Suprapubic skin (tissue), 4 donors: ENCODE measurements at regions not wholly inside any gene's neighbourhood (a gene's known extent, or its start where the extent isn't known, plus 50 kb on each side); places are given as distances from the start of the nearest gene placed in this dataset.

Experiments used
- DNase-seq, 2 donors: peaks; one replicate each; pipeline ENCODE4 v3.0.0-alpha.2; 2019; ENCODE audit warnings: low spot score in 2 of 2
- H3K27ac ChIP-seq: fragments of 200-600 bp; sonication (generic); one replicate; pipeline ENCODE4 v1.5.1; 2019
- H3K27me3 ChIP-seq: fragments of 200-600 bp; sonication (generic); one replicate; pipeline ENCODE4 v1.5.1; 2019
- H3K36me3 ChIP-seq: fragments of 200-600 bp; sonication (generic); one replicate; pipeline ENCODE4 v1.5.1; 2019
- H3K4me1 ChIP-seq: fragments of 200-600 bp; sonication (generic); one replicate; pipeline ENCODE4 v1.5.1; 2019
- H3K4me3 ChIP-seq: fragments of 200-600 bp; sonication (generic); one replicate; pipeline ENCODE4 v1.5.1; 2019; ENCODE audit warnings: mild to moderate bottlenecking
- H3K9me3 ChIP-seq: fragments of 200-600 bp; sonication (generic); one replicate; pipeline ENCODE4 v1.5.1; 2019
- CTCF ChIP-seq, 2 donors: fragments of 200-600 bp in 1 of 2; fragments of 450-650 bp in 1 of 2; sonication (generic) in 1 of 2; IDR thresholded peaks; one replicate each; pipeline ENCODE4 v1.5.1; 2016 to 2019; ENCODE audit warnings: antibody characterized with exemption in 2 of 2, mild to moderate bottlenecking in 1 of 2, moderate library complexity in 1 of 2
- EP300 ChIP-seq: sonication (generic); formaldehyde crosslinking; IDR thresholded peaks from one replicate; pipeline ENCODE4 v1.6.1; 2017; ENCODE audit warnings: antibody characterized with exemption
- POLR2A ChIP-seq, 2 donors: fragments of 450-650 bp; IDR thresholded peaks; one replicate each; pipeline ENCODE4 v1.6.1; 2017; ENCODE audit warnings: antibody characterized with exemption in 2 of 2, mild to moderate bottlenecking in 2 of 2, moderate library complexity in 2 of 2
- POLR2AphosphoS5 ChIP-seq, 3 donors: sonication (generic); formaldehyde crosslinking; IDR thresholded peaks; one replicate each; pipeline ENCODE4 v1.6.1; 2017; ENCODE audit warnings: antibody characterized with exemption in 3 of 3
- WGBS: methylation state at CpG from one replicate; pipeline ENCODE4 v1.1.5; 2018; 5-methylcytosine and 5-hydroxymethylcytosine counted together

- no peak for DNase-seq
- TF ChIP-seq POLR2A (IDR thresholded peaks at IDR 0.05) (no peak), EP300 (no peak), CTCF (IDR thresholded peaks at IDR 0.05) (no peak), POLR2AphosphoS5 (IDR thresholded peaks at IDR 0.05) (no peak)
- 95% methylated on average over 3 of the region's 3 CpGs for WGBS
- Histone ChIP-seq H3K9me3 (no peaks in the 10 kb centered on the region), H3K27ac (no peak overlapping the region), H3K36me3 (no peaks in the 10 kb centered on the region), H3K4me1 (no peaks in the 10 kb centered on the region), H3K4me3 (no peak overlapping the region), H3K27me3 (no peaks in the 10 kb centered on the region)
These were observed 375.7 kb upstream of the TUSC1 start for GRCh38 chr9:26053954-26054353.

- no peak overlapping the region for H3K4me3 ChIP-seq
- TF ChIP-seq POLR2A (IDR thresholded peaks at IDR 0.05) (no peak), CTCF (IDR thresholded peaks at IDR 0.05) (no peak), EP300 (no peak), POLR2AphosphoS5 (IDR thresholded peaks at IDR 0.05) (no peak)
- H3K27ac ChIP-seq, result no peak overlapping the region
- WGBS, result 81% methylated on average over 1 of the region's 1 CpG
- no peaks in the 10 kb centered on the region for H3K4me1 ChIP-seq
- DNase-seq, result no peak
- H3K9me3 ChIP-seq, result no peaks in the 10 kb centered on the region
- no peaks in the 10 kb centered on the region for H3K27me3 ChIP-seq
- no peaks in the 10 kb centered on the region for H3K36me3 ChIP-seq
These were observed 365.2 kb upstream of the TUSC1 start for GRCh38 chr9:26043431-26043830.

- H3K4me3 ChIP-seq, result no peak overlapping the region
- no peaks in the 10 kb centered on the region for H3K4me1 ChIP-seq
- H3K36me3 ChIP-seq, result no peaks in the 10 kb centered on the region
- H3K27ac ChIP-seq, result no peak overlapping the region
- no peak for DNase-seq
- no peaks in the 10 kb centered on the region for H3K27me3 ChIP-seq
- WGBS, result 89% methylated on average over 6 of the region's 6 CpGs
- TF ChIP-seq POLR2AphosphoS5 (IDR thresholded peaks at IDR 0.05) (no peak), CTCF (IDR thresholded peaks at IDR 0.05) (no peak), POLR2A (IDR thresholded peaks at IDR 0.05) (no peak), EP300 (no peak)
- H3K9me3 ChIP-seq, result no peaks in the 10 kb centered on the region
These were observed 356.5 kb upstream of the TUSC1 start for GRCh38 chr9:26034786-26035185.

DNA sequence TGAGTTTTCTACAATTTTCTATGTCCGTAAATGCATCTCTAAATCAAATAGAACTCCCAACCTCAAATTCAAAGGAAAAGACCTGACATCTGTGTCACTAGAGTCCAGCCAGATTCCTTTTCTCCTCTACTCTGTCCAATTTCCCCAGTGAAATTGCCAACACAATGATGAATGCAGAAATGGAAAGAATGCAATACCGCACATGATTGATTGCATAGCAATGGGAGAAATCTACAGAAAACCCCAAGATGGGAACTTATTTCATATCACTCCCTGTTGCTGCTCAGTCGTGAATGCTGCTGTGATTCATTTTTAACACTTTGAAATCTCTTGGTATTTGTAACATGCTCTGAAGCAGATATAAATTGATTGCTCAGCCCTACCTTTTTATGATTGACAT lies 355.1 kb upstream of the TUSC1 start:
- H3K27ac ChIP-seq, result no peak overlapping the region
- no peak for DNase-seq
- TF ChIP-seq POLR2AphosphoS5 (IDR thresholded peaks at IDR 0.05) (no peak), CTCF (IDR thresholded peaks at IDR 0.05) (no peak), POLR2A (IDR thresholded peaks at IDR 0.05) (no peak)
- H3K36me3 ChIP-seq, result no peaks in the 10 kb centered on the region
- no peaks in the 10 kb centered on the region for H3K4me1 ChIP-seq
- H3K27me3 ChIP-seq, result no peaks in the 10 kb centered on the region
- 54% methylated on average over 3 of the region's 3 CpGs for WGBS
- H3K9me3 ChIP-seq, result no peaks in the 10 kb centered on the region
- H3K4me3 ChIP-seq, result no peak overlapping the region

DNA sequence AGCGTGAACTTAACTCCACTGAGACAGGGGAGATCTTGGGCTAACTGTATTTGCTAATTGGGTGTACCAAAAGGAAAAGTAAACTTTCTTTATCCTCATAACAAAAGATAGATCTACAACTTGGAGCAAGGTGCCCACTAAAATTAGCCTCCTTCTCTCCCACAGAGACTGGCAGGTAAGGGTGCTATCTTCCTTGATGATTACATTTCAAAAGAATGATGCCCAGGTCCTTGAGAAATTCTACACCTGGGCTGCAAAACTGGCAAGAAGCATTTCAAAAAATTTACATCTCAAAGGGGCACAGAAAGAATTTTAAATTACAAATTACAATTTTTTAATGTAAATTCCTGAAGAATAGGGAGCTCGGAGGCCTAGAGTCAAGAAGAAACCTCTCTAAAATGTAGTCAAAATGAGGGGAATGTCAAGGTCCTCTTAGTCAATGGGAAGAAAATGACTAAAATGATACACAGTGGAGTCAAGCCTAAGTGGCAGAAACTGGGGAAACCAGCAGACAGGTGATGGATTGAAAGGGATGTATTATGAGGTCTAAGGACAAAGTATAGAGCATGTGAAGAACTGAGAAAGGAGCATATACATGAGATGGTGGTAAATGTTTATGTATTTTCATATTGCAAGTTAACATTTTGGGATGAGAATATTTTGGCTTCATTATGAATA lies 348.3 kb upstream of the TUSC1 start:
- no peak for DNase-seq
- no peaks in the 10 kb centered on the region for H3K9me3 ChIP-seq
- 82% methylated on average over 2 of the region's 2 CpGs for WGBS
- H3K36me3 ChIP-seq, result no peaks in the 10 kb centered on the region
- H3K4me3 ChIP-seq, result no peak overlapping the region
- H3K4me1 ChIP-seq, result no peaks in the 10 kb centered on the region
- no peaks in the 10 kb centered on the region for H3K27me3 ChIP-seq
- H3K27ac ChIP-seq, result no peak overlapping the region
- no peak for TF ChIP-seq POLR2A (IDR thresholded peaks at IDR 0.05)
- no peak for TF ChIP-seq POLR2AphosphoS5 (IDR thresholded peaks at IDR 0.05)
- TF ChIP-seq EP300, result no peak
- TF ChIP-seq CTCF (IDR thresholded peaks at IDR 0.05), result no peak
